HL-60 (cell line): ENCODE measurements at regions not wholly inside any gene's neighbourhood (a gene's known extent, or its start where the extent isn't known, plus 50 kb on each side); places are given as distances from the start of the nearest gene placed in this dataset.

Source experiments
- DNase-seq, 2 experiments: peaks; one replicate each; pipeline ENCODE4 v3.0.0-alpha.2; 2010 to 2020; ENCODE audit warnings: low read depth in 1 of 2, low spot score in 1 of 2
- H3K27ac ChIP-seq: fragments of 250-450 bp; sonication (Bioruptor Pico); replicated peaks from 2 replicates; pipeline ENCODE4 v1.5.1; 2020; ENCODE audit warnings: mild to moderate bottlenecking, moderate library complexity
- H3K27me3 ChIP-seq: fragments of 250-450 bp; sonication (Bioruptor Pico); 2 replicates; pipeline ENCODE4 v1.5.1; 2021; ENCODE audit warnings: mild to moderate bottlenecking, moderate library complexity; ENCODE audit not compliant: insufficient read depth, poor library complexity, severe bottlenecking
- H3K4me3 ChIP-seq: replicated peaks from 2 replicates; pipeline ENCODE4 v1.5.1; 2011; ENCODE audit warnings: mild to moderate bottlenecking, control low read depth, low read length; ENCODE audit not compliant: insufficient read depth
- GABPA ChIP-seq: IDR thresholded peaks from 2 replicates; pipeline ENCODE4 v1.6.1; 2012; ENCODE audit warnings: low read depth
- POLR2AphosphoS5 ChIP-seq: IDR thresholded peaks from 2 replicates; pipeline ENCODE4 v1.6.1; 2012; ENCODE audit warnings: low read depth
- REST ChIP-seq: IDR thresholded peaks from 2 replicates; pipeline ENCODE4 v1.6.1; 2012; ENCODE audit warnings: low read depth; ENCODE audit not compliant: insufficient replicate concordance
- SPI1 ChIP-seq: IDR thresholded peaks from 2 replicates; pipeline ENCODE4 v1.6.1; 2012; ENCODE audit warnings: low read depth, mild to moderate bottlenecking, borderline replicate concordance
- TF ChIP-seq, protein P1 (sequence below): IDR thresholded peaks from one replicate; pipeline ENCODE4 v1.5.1; 2011; ENCODE audit warnings: low read length, control low read depth, inconsistent platforms; ENCODE audit not compliant: insufficient read depth

DNA sequence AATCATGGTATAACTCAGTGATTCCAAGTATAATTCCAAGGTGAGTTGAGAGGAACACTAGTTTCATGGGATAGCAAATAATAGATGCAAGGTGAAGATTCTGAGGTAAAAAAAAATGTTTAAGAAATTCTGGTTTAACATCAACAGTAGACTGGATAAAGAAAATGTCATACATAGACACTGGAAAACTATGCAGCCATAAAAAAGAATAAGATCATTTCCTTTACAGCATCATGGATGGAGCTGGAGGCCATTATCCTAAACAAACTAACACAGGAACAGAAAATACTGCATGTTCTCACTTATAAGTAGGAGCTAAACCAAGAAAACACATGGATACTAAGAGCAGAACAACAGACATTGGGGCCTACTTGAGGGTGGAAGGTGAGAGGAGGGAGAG, 54.6 kb upstream of the LEF1 start:
- no peak for TF ChIP-seq SPI1
- TF ChIP-seq POLR2AphosphoS5, result no peak
- TF ChIP-seq REST, result no peak
- TF ChIP-seq, protein P1, sequence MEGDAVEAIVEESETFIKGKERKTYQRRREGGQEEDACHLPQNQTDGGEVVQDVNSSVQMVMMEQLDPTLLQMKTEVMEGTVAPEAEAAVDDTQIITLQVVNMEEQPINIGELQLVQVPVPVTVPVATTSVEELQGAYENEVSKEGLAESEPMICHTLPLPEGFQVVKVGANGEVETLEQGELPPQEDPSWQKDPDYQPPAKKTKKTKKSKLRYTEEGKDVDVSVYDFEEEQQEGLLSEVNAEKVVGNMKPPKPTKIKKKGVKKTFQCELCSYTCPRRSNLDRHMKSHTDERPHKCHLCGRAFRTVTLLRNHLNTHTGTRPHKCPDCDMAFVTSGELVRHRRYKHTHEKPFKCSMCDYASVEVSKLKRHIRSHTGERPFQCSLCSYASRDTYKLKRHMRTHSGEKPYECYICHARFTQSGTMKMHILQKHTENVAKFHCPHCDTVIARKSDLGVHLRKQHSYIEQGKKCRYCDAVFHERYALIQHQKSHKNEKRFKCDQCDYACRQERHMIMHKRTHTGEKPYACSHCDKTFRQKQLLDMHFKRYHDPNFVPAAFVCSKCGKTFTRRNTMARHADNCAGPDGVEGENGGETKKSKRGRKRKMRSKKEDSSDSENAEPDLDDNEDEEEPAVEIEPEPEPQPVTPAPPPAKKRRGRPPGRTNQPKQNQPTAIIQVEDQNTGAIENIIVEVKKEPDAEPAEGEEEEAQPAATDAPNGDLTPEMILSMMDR, result no peak
- no peak for TF ChIP-seq GABPA
- Histone ChIP-seq H3K4me3 (no peak overlapping the region), H3K27ac (no peak overlapping the region), H3K27me3 (no peaks in the 10 kb centered on the region)
- DNase-seq, result no peak

DNA sequence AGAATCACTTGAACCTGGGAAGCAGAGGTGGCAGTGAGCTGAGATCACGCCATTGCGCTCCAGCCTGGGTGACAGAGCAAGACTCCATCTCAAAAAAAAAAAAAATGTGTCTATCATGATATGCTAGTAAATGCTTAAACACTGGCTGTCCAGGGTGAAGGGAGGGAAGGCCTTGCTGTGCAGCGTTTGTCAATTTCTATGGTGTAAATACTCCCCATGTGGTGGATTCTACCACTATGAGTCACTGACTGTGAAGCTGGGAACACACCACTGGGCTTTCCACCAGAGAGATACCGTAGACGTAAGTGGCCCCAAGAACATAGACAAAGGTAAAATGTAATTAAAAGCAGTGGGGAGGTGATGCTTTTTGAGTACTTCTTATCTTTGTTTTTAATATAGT, 51.3 kb upstream of the LEF1 start:
- H3K4me3 ChIP-seq, result no peak overlapping the region
- TF ChIP-seq, protein P1, result no peak
- no peak for TF ChIP-seq POLR2AphosphoS5
- TF ChIP-seq REST, result no peak
- TF ChIP-seq SPI1, result no peak
- no peak for TF ChIP-seq GABPA
- H3K27ac ChIP-seq, result no peak overlapping the region
- H3K27me3 ChIP-seq, result no peaks in the 10 kb centered on the region
- DNase-seq, result no peak
